ENCODE measurements at regions not wholly inside any gene's neighbourhood (a gene's known extent, or its start where the extent isn't known, plus 50 kb on each side); places are given as distances from the start of the nearest gene placed in this dataset.
A peak's percentile ranks its signal among the peaks of the same experiment; 100 is the strongest.

GRCh38 chr3:110026421-110026820 lies 689.1 kb upstream of the DPPA4 start:
- H3K4me3 ChIP-seq (ENCODE audit: low read length): no peak overlapping the region
- DNase-seq (ENCODE audit: low read depth): no peak
- no peak for TF ChIP-seq CTCF (conservative IDR thresholded peaks at IDR 0.05; ENCODE audit: low read depth, low read length)

- DNase-seq (ENCODE audit: low read depth): peak; percentile 64
- TF ChIP-seq CTCF (conservative IDR thresholded peaks at IDR 0.05; ENCODE audit: low read depth, low read length): no peak
- H3K4me3 ChIP-seq (ENCODE audit: low read length): no peak overlapping the region
Observed at GRCh38 chr3:110027446-110028080, 690.2 kb upstream of the DPPA4 start.

- TF ChIP-seq CTCF (conservative IDR thresholded peaks at IDR 0.05; ENCODE audit: low read depth, low read length): no peak
- H3K4me3 ChIP-seq (ENCODE audit: low read length): no peak overlapping the region
- no peak for DNase-seq (ENCODE audit: low read depth)
Observed at GRCh38 chr3:110031975-110032374, 694.6 kb upstream of the DPPA4 start.

- H3K4me3 ChIP-seq (ENCODE audit: low read length): no peak overlapping the region
- DNase-seq (ENCODE audit: low read depth): no peak
- TF ChIP-seq CTCF (conservative IDR thresholded peaks at IDR 0.05; ENCODE audit: low read depth, low read length): no peak
Observed at GRCh38 chr3:110059431-110059830, 722.1 kb upstream of the DPPA4 start.

GRCh38 chr3:110062716-110063115 lies 725.4 kb upstream of the DPPA4 start:
- DNase-seq (ENCODE audit: low read depth): no peak
- H3K4me3 ChIP-seq (ENCODE audit: low read length): no peak overlapping the region
- TF ChIP-seq CTCF (conservative IDR thresholded peaks at IDR 0.05; ENCODE audit: low read depth, low read length): no peak

- TF ChIP-seq CTCF (conservative IDR thresholded peaks at IDR 0.05; ENCODE audit: low read depth, low read length): no peak
- no peak overlapping the region for H3K4me3 ChIP-seq (ENCODE audit: low read length)
- no peak for DNase-seq (ENCODE audit: low read depth)
Observed at GRCh38 chr3:110063178-110063577, 725.8 kb upstream of the DPPA4 start.

GRCh38 chr3:110066206-110066605 lies 728.9 kb upstream of the DPPA4 start:
- H3K4me3 ChIP-seq (ENCODE audit: low read length): no peak overlapping the region
- no peak for DNase-seq (ENCODE audit: low read depth)
- no peak for TF ChIP-seq CTCF (conservative IDR thresholded peaks at IDR 0.05; ENCODE audit: low read depth, low read length)
